GM10248 (cell line): ENCODE measurements at regions not wholly inside any gene's neighbourhood (a gene's known extent, or its start where the extent isn't known, plus 50 kb on each side); places are given as distances from the start of the nearest gene placed in this dataset.

Experiments
- CTCF ChIA-PET: fragments of 300-600 bp; sonication (Branson Sonifier 250); formaldehyde crosslinking; extraction: SDS; loops from one replicate; lab custom pipeline; 2021; ENCODE audit warnings: antibody characterized with exemption; lab: Yijun Ruan, JAX
- POLR2A ChIA-PET: fragments of 350-650 bp; sonication (Branson Sonifier 250); formaldehyde crosslinking; extraction: SDS; loops from one replicate; lab custom pipeline; 2020; ENCODE audit warnings: antibody characterized with exemption; lab: Yijun Ruan, JAX
- DNase-seq: peaks from one replicate; pipeline ENCODE4 v3.0.0; 2012; ENCODE audit errors: extremely low spot score
- CTCF ChIP-seq: IDR thresholded peaks from 2 replicates; pipeline ENCODE4 v1.5.1; 2012; ENCODE audit warnings: mild to moderate bottlenecking, low read depth; ENCODE audit errors: extremely low read depth, missing control alignments, control extremely low read depth

GRCh38 chr5:174420651-174421407 is 303.6 kb upstream of the MSX2 start:
- CTCF ChIA-PET = interaction anchor here (1.2 to 5.0 kb wide), 13 partner anchors 11 to 804 kb away, joined by 3 to 61 read pairs (median 7); partner anchors contain the start of gene BOD1
- no peak for TF ChIP-seq CTCF
- DNase-seq = no peak
- POLR2A ChIA-PET = no interaction called here

- CTCF ChIA-PET = interaction anchor here (1.4 to 5.0 kb wide), 5 partner anchors 10 to 375 kb away, joined by 3 to 61 read pairs (median 12); no protein-coding TSS in a partner anchor
- POLR2A ChIA-PET = no interaction called here
- TF ChIP-seq CTCF = no peak
- no peak for DNase-seq
These were observed 303.0 kb upstream of the MSX2 start for GRCh38 chr5:174421408-174421805.

GRCh38 chr5:174423558-174423957 is 300.8 kb upstream of the MSX2 start:
- CTCF ChIA-PET = interaction anchor here (1.1 kb wide), 1 partner anchor 14 kb away, joined by 3 read pairs; no protein-coding TSS in a partner anchor
- TF ChIP-seq CTCF = no peak
- DNase-seq = no peak
- POLR2A ChIA-PET = no interaction called here

- TF ChIP-seq CTCF = no peak
- ChIA-PET POLR2A (no interaction called here), CTCF (interaction anchor here (1.1 kb wide), 1 partner anchor 14 kb away, joined by 3 read pairs; no protein-coding TSS in a partner anchor)
- DNase-seq = no peak
These were observed 299.9 kb upstream of the MSX2 start for GRCh38 chr5:174424219-174425053.

GRCh38 chr5:174425271-174425963 is 299.0 kb upstream of the MSX2 start:
- ChIA-PET POLR2A (no interaction called here), CTCF (interaction anchor here (2.0 kb wide), 1 partner anchor 14 kb away, joined by 7 read pairs; no protein-coding TSS in a partner anchor)

More at GRCh38 chr5:174425271-174425963, 299.0 kb upstream of the MSX2 start:
- DNase-seq = no peak
- no peak for TF ChIP-seq CTCF
